ENCODE measurements at regions not wholly inside any gene's neighbourhood (a gene's known extent, or its start where the extent isn't known, plus 50 kb on each side); places are given as distances from the start of the nearest gene placed in this dataset.
A peak's percentile ranks its signal among the peaks of the same experiment; 100 is the strongest.
"Not testable (repeated sequence)": the region's sequence is repeated elsewhere in the genome, so short reads cannot be mapped to it uniquely, and the experiment has no call there.

DNA sequence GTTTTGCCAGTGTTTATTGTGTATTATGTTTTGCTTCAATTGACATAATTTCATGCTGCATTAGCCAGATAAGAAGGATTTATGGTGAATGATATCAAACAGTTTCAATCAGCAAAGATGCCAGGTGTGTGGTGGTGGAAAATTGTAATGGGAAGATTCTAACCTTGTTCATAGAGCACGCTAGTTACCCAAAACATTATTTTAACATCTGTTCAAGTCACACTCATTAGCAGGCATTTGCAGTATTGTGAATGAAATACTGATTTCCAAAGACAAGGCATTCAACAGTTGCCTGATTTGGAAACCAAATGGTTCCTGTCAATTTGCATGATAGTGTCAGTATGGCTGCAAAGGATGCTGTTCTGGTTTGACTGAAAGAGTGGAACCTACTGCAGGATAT is 129.7 kb downstream of the EPC1 start:
- peaks cover 10% of the 10 kb centered on the region for H3K9me3 Mint-ChIP-seq
- H3K4me3 Mint-ChIP-seq = no peak overlapping the region

GRCh38 chr10:32213838-32214237 is 133.1 kb downstream of the EPC1 start:
- H3K27ac Mint-ChIP-seq, H3K9me3 Mint-ChIP-seq, H3K4me1 Mint-ChIP-seq, ATAC-seq, H3K4me3 Mint-ChIP-seq, H3K36me3 Mint-ChIP-seq: not testable (repeated sequence)
- H3K27me3 Mint-ChIP-seq = peaks cover 55% of the 10 kb centered on the region

More for the DNA sequence above, 129.7 kb downstream of the EPC1 start:
- H3K27me3 Mint-ChIP-seq = peaks cover 47% of the 10 kb centered on the region
- no peaks in the 10 kb centered on the region for H3K4me1 Mint-ChIP-seq
- no peak overlapping the region for H3K27ac Mint-ChIP-seq
- H3K36me3 Mint-ChIP-seq = peaks cover 6% of the 10 kb centered on the region
- ATAC-seq = no peak

- H3K4me3 Mint-ChIP-seq = no peak overlapping the region
- H3K9me3 Mint-ChIP-seq = no peaks in the 10 kb centered on the region
- peaks cover 34% of the 10 kb centered on the region for H3K27me3 Mint-ChIP-seq
- peaks cover 5% of the 10 kb centered on the region for H3K4me1 Mint-ChIP-seq
- no peak for ATAC-seq
- H3K27ac Mint-ChIP-seq = no peak overlapping the region
- no peaks in the 10 kb centered on the region for H3K36me3 Mint-ChIP-seq
Measured at GRCh38 chr10:32211046-32211363, 136.0 kb downstream of the EPC1 start.

DNA sequence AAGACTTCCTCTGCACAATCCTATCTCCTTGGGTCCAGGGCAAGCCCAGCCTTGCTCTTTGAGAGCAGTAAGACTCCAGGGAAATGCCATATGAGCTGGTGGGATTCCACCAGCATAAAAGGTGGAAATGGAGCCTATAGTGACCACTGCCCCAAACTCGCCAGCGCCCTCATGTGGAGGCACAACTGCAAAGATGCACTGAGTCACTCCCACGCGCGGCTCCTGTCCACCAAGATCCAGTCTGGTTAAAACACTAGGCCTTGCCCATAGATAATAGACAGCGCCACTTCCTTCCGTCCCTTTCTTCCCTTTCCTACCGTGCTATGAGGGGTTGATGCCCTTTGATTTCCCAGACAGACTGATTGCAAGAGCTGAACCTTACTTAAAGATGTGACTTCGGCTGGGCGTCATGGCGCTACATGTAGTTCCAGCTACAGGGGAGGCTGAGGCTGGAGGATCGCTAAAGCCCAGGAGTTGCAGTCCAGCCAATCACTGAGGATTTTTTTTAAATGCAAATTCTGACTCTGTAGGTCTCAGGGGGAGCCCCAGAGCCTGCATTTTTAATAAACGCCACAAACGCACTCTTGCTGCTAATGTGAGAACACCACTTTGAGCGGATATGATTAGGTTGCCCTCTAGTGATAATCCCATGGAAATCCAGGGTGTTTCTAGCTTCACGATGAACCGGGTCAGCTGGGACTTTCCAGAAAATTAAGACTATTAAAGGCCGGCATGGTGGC is 136.5 kb downstream of the EPC1 start:
- Mint-ChIP-seq H3K27me3 (peaks cover 33% of the 10 kb centered on the region), H3K9me3 (no peaks in the 10 kb centered on the region), H3K4me3 (no peak overlapping the region), H3K36me3 (no peaks in the 10 kb centered on the region), H3K4me1 (peaks cover 5% of the 10 kb centered on the region), H3K27ac (no peak overlapping the region)
- ATAC-seq = no peak

DNA sequence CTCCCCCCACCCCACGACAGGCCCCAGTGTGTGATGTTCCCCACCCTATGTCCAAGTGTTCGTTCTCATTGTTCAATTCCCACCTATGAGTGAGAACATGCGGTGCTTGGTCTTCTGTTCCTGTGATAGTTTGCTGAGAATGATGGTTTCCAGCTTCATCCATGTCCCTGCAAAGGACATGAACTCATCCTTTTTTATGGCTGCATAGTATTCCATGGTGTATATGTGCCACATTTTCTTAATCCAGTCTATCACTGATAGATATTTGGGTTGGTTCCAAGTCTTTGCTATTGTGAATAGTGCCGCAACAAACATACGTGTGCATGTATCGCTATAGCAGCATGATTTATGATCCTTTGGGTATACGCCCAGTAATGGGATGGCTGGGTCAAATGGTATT is 139.0 kb downstream of the EPC1 start:
- H3K4me3 Mint-ChIP-seq, H3K27ac Mint-ChIP-seq, ATAC-seq, H3K4me1 Mint-ChIP-seq, H3K36me3 Mint-ChIP-seq, H3K9me3 Mint-ChIP-seq: not testable (repeated sequence)
- peaks cover 13% of the 10 kb centered on the region for H3K27me3 Mint-ChIP-seq

DNA sequence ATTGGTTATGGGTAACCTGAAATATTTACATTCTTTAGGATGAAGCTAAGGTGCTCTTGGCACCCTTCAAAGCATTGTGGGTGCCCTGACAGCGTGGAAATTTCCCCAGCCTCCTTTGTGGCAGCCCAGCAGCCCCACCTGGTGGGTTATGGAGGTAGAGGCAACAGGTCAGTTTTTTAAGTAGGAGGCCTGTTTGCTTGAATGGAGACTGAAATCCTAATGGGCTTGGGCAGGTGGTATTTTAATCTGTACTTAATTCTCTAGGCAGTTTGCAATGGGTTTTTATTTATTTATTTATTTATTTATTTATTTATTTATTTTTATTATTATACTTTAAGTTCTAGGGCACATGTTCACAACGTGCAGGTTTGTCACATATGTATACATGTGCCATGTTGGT is 139.4 kb downstream of the EPC1 start:
- H3K4me3 Mint-ChIP-seq = no peak overlapping the region
- peaks cover 6% of the 10 kb centered on the region for H3K9me3 Mint-ChIP-seq
- no peaks in the 10 kb centered on the region for H3K36me3 Mint-ChIP-seq
- ATAC-seq = peak; percentile 27
- H3K4me1 Mint-ChIP-seq = peaks cover 5% of the 10 kb centered on the region
- peaks cover 8% of the 10 kb centered on the region for H3K27me3 Mint-ChIP-seq
- H3K27ac Mint-ChIP-seq = no peak overlapping the region

- no peak for ATAC-seq
- Mint-ChIP-seq H3K4me3 (no peak overlapping the region), H3K9me3 (peaks cover 6% of the 10 kb centered on the region), H3K4me1 (peaks cover 4% of the 10 kb centered on the region), H3K36me3 (no peaks in the 10 kb centered on the region), H3K27me3 (peaks cover 5% of the 10 kb centered on the region), H3K27ac (no peak overlapping the region)
Measured at GRCh38 chr10:32205670-32206069, 141.3 kb downstream of the EPC1 start.

DNA sequence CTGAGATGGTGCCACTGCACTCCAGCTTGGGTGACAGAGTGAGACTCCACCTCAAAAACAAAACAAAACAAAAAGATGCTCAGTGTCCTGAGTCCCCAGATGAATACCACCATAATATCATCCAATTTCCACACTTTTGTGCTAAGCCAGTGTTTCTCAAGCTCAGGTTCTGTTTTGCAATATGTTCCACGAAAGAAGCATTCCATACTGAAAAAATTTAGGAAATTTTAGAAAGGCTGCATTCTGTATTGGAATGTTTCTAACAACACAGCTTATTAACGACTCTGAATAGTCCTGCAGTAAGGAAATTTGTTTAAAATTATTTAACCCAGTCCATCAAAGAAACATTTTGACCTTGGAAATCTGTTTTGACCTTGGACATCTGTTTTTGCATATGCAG is 142.4 kb downstream of the EPC1 start:
- Mint-ChIP-seq H3K9me3 (peaks cover 6% of the 10 kb centered on the region), H3K36me3 (no peaks in the 10 kb centered on the region), H3K4me3 (no peak overlapping the region), H3K27me3 (no peaks in the 10 kb centered on the region), H3K27ac (no peak overlapping the region), H3K4me1 (no peaks in the 10 kb centered on the region)
- ATAC-seq = no peak

GRCh38 chr10:32199714-32200394 is 143.6 kb upstream of the KIF5B start:
- Mint-ChIP-seq H3K4me1 (peaks cover 10% of the 10 kb centered on the region), H3K4me3 (no peak overlapping the region), H3K36me3 (no peaks in the 10 kb centered on the region), H3K27ac (no peak overlapping the region), H3K27me3 (no peaks in the 10 kb centered on the region), H3K9me3 (peaks cover 6% of the 10 kb centered on the region)
- no peak for ATAC-seq

- H3K27ac Mint-ChIP-seq = no peak overlapping the region
- no peaks in the 10 kb centered on the region for H3K9me3 Mint-ChIP-seq
- ATAC-seq = no peak
- no peaks in the 10 kb centered on the region for H3K27me3 Mint-ChIP-seq
- peaks cover 10% of the 10 kb centered on the region for H3K4me1 Mint-ChIP-seq
- H3K4me3 Mint-ChIP-seq = no peak overlapping the region
- no peaks in the 10 kb centered on the region for H3K36me3 Mint-ChIP-seq
Measured at GRCh38 chr10:32197423-32197822, 141.2 kb upstream of the KIF5B start.

DNA sequence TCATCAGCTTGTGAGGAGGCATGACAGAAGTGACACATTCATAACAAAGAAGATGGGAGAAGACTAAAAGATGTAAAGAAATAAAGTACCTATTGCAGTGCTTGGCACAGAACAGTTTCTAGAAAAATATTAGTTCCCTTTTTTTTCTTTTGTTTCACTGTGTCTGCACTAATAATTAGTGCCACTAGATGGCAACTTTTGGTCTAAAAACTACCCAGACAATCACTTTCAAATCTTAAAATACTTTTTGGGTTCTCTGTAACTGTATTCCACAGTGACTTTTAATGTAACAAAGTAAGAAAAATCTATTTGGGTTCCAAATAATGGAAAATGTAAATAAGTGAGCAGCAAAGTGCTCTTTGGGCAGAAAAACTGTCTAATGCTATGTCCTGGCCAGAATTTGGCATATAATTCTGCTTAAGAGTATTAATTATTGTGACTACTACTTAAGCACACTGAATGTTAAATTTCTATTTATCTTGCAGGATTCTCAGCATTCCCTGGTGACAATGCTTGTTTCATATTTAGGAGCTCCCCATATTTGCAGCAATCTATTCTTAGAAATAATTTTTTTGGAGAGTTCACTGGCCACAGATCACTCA is 134.8 kb upstream of the KIF5B start:
- Mint-ChIP-seq H3K4me3 (no peak overlapping the region), H3K27me3 (no peaks in the 10 kb centered on the region), H3K36me3 (no peaks in the 10 kb centered on the region), H3K9me3 (no peaks in the 10 kb centered on the region), H3K4me1 (peaks cover 6% of the 10 kb centered on the region), H3K27ac (peak overlapping the region; percentile 76)
- ATAC-seq = peak; percentile 54

DNA sequence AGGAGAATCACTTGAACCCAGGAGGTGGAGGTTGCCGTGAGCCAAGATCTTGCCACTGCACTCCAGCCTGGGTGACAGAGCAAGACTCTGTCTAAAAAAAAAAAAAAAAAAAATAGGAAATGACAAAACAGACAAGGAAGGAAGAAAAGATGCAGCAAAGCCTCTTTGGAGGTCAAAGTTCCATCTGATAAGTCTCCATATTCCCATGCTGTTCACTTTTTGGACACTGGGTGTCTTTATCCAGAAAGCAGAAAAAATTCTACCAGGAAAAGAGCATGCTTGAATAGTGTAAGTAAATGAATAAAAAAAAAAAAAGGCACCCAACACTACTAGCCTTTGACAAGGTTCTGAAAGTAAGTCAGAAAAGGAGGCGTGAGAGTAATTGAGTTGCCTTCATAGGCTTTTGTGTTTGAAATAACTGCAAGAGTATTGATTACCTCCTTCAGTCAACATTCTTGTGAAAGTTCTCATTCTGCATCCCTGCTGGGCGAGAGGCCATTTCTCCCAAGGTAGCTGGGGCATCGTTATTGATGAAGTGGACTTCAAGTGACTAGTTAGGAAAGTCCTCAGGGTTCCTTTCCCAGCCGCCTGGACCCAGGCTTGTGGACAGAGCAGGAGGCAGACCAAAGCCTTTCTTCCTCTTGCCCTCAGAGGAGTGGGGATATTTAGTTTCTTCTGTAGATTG is 133.3 kb upstream of the KIF5B start:
- H3K27me3 Mint-ChIP-seq = no peaks in the 10 kb centered on the region
- no peak for ATAC-seq
- H3K9me3 Mint-ChIP-seq = no peaks in the 10 kb centered on the region
- no peak overlapping the region for H3K4me3 Mint-ChIP-seq
- no peaks in the 10 kb centered on the region for H3K36me3 Mint-ChIP-seq
- peaks cover 6% of the 10 kb centered on the region for H3K4me1 Mint-ChIP-seq
- H3K27ac Mint-ChIP-seq = no peak overlapping the region

DNA sequence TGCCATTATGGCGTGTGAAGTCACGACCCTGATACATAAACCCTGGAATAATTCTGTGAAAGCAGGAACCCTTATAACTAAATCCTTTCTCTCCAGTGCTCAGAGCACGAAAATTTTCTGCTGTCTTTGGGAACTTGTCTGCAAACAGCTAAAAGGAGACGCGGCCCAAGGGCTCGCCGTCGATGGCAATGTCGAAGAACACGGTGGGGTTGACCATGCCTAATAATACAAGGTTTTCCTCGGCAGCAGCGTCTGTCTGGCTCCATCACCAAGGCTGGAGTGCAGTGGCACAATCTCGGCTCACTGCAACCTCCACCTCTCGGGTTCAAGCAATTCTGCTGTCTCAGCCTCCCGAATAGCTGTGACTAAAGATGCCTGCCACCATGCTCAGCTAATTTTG is 132.4 kb upstream of the KIF5B start:
- not testable (repeated sequence) for ATAC-seq, H3K27ac Mint-ChIP-seq, H3K27me3 Mint-ChIP-seq, H3K9me3 Mint-ChIP-seq, H3K4me3 Mint-ChIP-seq, H3K4me1 Mint-ChIP-seq, H3K36me3 Mint-ChIP-seq

DNA sequence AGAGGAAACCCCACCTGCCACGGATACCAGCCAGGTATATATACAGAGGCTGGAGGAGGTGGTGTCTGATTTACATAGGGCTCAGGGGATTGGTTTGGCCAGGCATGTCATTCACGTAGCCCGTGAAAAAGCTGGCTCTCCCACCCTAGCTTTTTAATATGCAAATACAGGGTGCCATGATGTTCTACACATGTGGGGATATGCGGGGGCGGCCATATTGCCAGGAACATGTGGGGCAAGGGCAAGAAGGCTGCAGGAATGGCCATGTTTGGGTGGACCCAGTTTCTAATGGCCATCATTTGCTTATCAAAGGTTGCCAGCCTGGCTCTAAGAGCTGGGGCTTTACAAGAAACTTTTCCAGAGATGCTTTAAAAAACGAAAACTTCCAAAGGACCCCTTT is 131.5 kb upstream of the KIF5B start:
- ATAC-seq = no peak
- peaks cover 6% of the 10 kb centered on the region for H3K4me1 Mint-ChIP-seq
- no peaks in the 10 kb centered on the region for H3K9me3 Mint-ChIP-seq
- H3K4me3 Mint-ChIP-seq = no peak overlapping the region
- H3K36me3 Mint-ChIP-seq = no peaks in the 10 kb centered on the region
- H3K27ac Mint-ChIP-seq = no peak overlapping the region
- no peaks in the 10 kb centered on the region for H3K27me3 Mint-ChIP-seq

DNA sequence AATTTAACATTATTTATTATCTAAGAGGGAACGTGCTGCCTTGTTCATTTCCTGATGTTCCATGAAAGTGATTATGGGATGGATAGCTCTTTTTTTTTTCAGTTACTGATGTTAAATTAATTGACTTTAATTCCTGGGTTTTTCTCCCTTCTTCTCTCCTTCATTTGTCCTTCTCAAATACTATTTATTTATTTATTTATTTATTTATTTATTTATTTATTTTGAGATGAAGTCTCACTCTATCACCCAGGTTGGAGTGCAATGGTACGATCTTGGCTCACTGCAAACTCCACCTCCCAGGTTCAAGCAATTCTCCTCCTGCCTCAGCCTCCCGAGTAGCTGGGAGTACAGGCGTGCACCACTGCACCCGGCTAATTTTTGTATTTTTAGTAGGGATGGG is 127.4 kb upstream of the KIF5B start:
- H3K36me3 Mint-ChIP-seq, H3K27ac Mint-ChIP-seq, H3K27me3 Mint-ChIP-seq, ATAC-seq, H3K9me3 Mint-ChIP-seq, H3K4me1 Mint-ChIP-seq, H3K4me3 Mint-ChIP-seq: not testable (repeated sequence)

DNA sequence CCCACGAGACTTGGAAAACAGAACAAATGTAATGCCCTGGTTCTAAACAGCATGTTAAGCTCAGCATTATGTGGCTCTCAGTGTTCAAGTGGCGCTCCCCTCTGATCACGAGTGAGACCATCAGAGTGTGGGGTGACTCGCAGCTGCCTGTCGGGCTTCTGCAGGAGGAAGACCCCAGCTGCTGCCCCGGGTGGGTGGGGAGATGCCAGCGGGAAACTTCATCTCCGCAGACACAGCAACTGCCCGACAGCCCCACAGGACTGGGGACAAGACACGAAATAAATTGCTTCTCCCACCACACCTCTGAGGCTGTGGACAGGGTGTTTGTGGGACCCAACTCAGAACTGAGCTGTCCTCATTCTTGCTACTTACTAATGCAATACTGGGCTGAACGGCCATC is 126.3 kb upstream of the KIF5B start:
- Mint-ChIP-seq H3K4me3 (no peak overlapping the region), H3K36me3 (no peaks in the 10 kb centered on the region), H3K9me3 (no peaks in the 10 kb centered on the region), H3K27me3 (no peaks in the 10 kb centered on the region), H3K4me1 (no peaks in the 10 kb centered on the region), H3K27ac (no peak overlapping the region)
- no peak for ATAC-seq
